DND-41 (cell line): ENCODE measurements at regions not wholly inside any gene's neighbourhood (a gene's known extent, or its start where the extent isn't known, plus 50 kb on each side); places are given as distances from the start of the nearest gene placed in this dataset.

ENCODE experiments used
- EZH2 ChIP-seq: IDR thresholded peaks from 3 replicates; pipeline ENCODE4 v1.6.1; 2012; ENCODE audit warnings: borderline replicate concordance, low read depth, mild to moderate bottlenecking, moderate library complexity, low read length, inconsistent platforms; ENCODE audit not compliant: severe bottlenecking
- TF ChIP-seq, protein P1 (sequence below): IDR thresholded peaks from 2 replicates; pipeline ENCODE4 v1.5.1; 2012; ENCODE audit warnings: borderline replicate concordance, low read length, moderate library complexity, mild to moderate bottlenecking; ENCODE audit not compliant: poor library complexity, severe bottlenecking; ENCODE audit errors: extremely low read depth

DNA sequence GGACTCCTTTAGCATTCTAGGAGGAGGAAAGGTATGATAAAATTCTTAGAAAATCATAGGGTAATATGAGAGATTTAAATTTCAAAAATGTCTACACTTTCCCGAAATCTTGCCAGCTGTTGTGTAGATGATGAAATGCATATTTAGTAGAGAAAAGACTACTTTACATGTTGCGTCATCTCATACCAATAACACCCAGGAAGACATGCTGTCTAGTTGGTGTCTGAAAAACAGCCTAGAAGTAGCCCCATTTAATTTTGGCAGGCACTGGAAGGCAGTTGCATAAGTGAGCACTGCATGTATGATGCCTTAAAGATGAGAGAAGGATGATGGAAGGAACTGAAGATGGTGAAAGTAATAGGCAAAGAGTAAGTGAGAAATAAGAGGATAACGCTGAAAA lies 310.5 kb upstream of the TPM1 start:
- TF ChIP-seq, protein P1, sequence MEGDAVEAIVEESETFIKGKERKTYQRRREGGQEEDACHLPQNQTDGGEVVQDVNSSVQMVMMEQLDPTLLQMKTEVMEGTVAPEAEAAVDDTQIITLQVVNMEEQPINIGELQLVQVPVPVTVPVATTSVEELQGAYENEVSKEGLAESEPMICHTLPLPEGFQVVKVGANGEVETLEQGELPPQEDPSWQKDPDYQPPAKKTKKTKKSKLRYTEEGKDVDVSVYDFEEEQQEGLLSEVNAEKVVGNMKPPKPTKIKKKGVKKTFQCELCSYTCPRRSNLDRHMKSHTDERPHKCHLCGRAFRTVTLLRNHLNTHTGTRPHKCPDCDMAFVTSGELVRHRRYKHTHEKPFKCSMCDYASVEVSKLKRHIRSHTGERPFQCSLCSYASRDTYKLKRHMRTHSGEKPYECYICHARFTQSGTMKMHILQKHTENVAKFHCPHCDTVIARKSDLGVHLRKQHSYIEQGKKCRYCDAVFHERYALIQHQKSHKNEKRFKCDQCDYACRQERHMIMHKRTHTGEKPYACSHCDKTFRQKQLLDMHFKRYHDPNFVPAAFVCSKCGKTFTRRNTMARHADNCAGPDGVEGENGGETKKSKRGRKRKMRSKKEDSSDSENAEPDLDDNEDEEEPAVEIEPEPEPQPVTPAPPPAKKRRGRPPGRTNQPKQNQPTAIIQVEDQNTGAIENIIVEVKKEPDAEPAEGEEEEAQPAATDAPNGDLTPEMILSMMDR, result no peak
- no peak for TF ChIP-seq EZH2
